ENCODE measurements at regions not wholly inside any gene's neighbourhood (a gene's known extent, or its start where the extent isn't known, plus 50 kb on each side); places are given as distances from the start of the nearest gene placed in this dataset.

DNA sequence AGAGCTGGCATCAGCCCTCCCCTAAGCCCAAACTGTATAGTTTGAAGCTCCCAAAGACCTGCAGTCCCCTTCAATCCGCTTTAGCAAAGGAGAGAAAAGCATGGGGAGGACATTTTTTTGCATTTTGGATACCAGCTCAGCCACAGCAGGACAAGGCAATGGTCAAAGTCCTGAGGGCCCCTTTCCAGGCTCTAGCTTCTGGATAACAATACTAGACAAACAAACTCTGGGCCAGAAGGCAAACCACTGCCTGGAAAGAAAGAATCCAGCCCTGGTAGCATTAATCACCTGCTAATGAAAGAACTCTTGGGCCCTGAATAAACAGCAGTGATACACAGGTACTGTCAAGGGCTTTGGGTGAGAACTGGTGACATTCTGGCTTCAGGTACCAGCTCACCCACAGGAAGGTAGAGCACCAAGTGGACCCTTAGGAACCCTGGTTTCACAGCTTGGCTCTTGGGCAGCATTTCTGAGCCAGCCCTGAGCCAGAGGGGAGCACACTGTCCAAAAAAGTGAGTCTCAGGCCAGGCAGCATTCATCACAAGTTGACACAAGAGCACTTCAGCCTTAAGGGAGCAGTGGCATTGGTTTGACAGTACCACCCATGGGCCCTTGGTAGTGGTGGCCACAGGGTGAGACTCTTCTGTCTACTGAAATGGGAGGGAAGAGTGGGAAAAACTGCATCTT lies 62.5 kb downstream of the SPIN3 start:
- DNase-seq (ENCODE audit: low spot score): peak; percentile 51

- DNase-seq (ENCODE audit: low spot score): no peak
Measured at GRCh38 chrX:56932106-56932505, 63.2 kb downstream of the SPIN3 start.

- DNase-seq (ENCODE audit: low spot score): no peak
Measured at GRCh38 chrX:56928546-56928945, 66.8 kb downstream of the SPIN3 start.

DNA sequence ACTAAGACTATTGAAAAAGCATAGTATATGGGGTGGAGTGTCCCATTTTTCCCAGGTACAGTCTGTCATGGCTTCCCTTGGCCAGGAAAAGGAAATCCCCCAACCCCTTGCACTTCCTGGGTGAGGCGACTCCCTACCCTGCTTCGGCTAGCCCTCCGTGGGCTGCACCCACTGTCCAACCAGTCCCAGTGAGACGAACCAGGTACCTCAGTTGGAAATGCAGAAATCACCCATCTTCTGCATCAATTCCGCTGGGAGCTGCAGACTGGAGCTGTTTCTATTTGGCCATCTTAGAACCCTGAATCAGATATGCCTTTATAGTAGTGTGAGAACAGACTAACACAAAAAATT lies 74.4 kb downstream of the SPIN3 start:
- peak; percentile 55 for DNase-seq (ENCODE audit: low spot score)

GRCh38 chrX:56920338-56920997 lies 74.9 kb downstream of the SPIN3 start:
- peak; percentile 59 for DNase-seq (ENCODE audit: low spot score)

DNA sequence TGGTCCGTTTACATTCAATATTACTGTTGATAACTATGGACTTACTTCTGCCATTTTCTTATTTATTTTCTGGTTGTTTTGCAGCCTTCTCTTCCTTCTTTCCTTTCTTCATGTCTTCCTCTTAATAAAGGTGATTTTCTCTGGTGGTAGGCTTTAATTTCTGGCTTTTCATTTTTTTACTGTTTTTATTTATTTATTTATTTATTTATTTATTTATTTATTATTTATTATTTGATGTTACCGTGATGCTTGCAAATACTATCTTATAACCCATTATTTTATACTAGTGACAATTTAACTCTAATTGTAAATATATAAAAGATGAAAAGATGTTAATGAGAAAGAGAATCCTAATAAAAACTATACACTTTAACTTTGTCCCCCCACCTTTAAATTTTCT lies 112.8 kb downstream of the SPIN3 start:
- DNase-seq (ENCODE audit: low spot score): no peak

All from mesenteric fat pad (tissue), 1 donor.